GM21619 (cell line): ENCODE measurements at regions not wholly inside any gene's neighbourhood (a gene's known extent, or its start where the extent isn't known, plus 50 kb on each side); places are given as distances from the start of the nearest gene placed in this dataset.

ENCODE experiments used
- ATAC-seq: cut with Tn5 transposase; IDR thresholded peaks from one replicate; pipeline ENCODE4 v1.9.1; 2021; ENCODE audit not compliant: unreplicated experiment

DNA sequence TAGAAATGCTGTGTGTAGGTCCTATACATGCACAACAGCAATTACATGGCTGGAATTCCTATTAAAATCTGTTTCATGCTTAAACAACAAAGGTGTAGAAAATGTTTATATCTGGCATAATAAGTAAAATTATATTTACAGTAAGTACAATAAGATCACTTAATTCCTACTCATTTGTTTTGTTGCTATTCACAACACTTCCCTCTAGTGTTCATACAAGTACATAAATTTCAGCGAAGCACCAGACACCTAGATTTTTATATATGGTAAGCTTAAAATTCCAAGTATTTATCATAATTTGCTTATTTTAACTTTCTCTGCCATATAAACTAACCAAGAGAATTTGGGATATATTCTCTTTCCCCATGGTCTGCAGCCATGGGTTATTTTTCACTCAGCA lies 51.8 kb upstream of the ANK3 start:
- no peak for ATAC-seq

GRCh38 chr10:60439641-60440040 lies 50.0 kb upstream of the ANK3 start:
- ATAC-seq, result no peak
